K562 (cell line): ENCODE measurements at regions not wholly inside any gene's neighbourhood (a gene's known extent, or its start where the extent isn't known, plus 50 kb on each side); places are given as distances from the start of the nearest gene placed in this dataset.

Experiments used
- ATAC-seq: fragments of 200-7000 bp; cut with Tn5 transposase; 3 replicates; pipeline ENCODE4 v1.9.1; 2020; ENCODE audit warnings: moderate library complexity
- BruUV-seq: library from RNA; stranded (reverse); fragments of 400-500 nt; replicated peaks from 2 replicates; lab custom pipeline; 2021; lab: Mats Ljungman, UMichigan
- CTCF ChIA-PET: fragments of 300-600 bp; formaldehyde crosslinking; extraction: SDS; loops from one replicate; lab custom pipeline; 2021; ENCODE audit warnings: low intra/inter-chr PET ratio; lab: Yijun Ruan, JAX
- POLR2A ChIA-PET: fragments of 300-600, 350-650 bp; sonication (Branson Sonifier 250); formaldehyde crosslinking; extraction: SDS; loops from one replicate; lab custom pipeline; 2021; ENCODE audit warnings: antibody characterized with exemption, inconsistent platforms; lab: Yijun Ruan, JAX
- DNase-seq, 4 experiments: peaks; one replicate each; pipeline versions ENCODE4 v3.0.0 to v3.0.0-alpha.2; 2011 to 2018; ENCODE audit warnings: low spot score in 3 of 4, mixed read lengths in 3 of 4; ENCODE audit errors: extremely low read depth in 1 of 4
- FAIRE-seq: peaks from 2 replicates; lab custom pipeline; 2011; peaks lifted over from hg19 to GRCh38; lab: Jason Lieb, UNC
- H2AFZ ChIP-seq: 2 replicates; pipeline ENCODE4 v1.6.0; 2011; ENCODE audit warnings: low read depth, low read length, control low read depth, inconsistent platforms
- H3K27ac ChIP-seq: fragments of 200-600 bp; 3 replicates; pipeline ENCODE4 v1.8.0; 2011; ENCODE audit warnings: low read depth, mild to moderate bottlenecking, control low read depth, inconsistent platforms, low read length, moderate library complexity, mixed read lengths; ENCODE audit errors: extremely low read depth
- H3K27me3 ChIP-seq, 2 experiments: fragments of 300-600 bp in 1 of 2; 2 replicates in 1 of 2; 3 replicates in 1 of 2; pipeline versions ENCODE4 v1.6.0 to v1.8.0; 2011; ENCODE audit warnings: inconsistent platforms in 2 of 2, low read length in 2 of 2, mild to moderate bottlenecking in 1 of 2, mixed read lengths in 1 of 2, moderate library complexity in 1 of 2; ENCODE audit not compliant: control insufficient read depth in 2 of 2, insufficient read depth in 2 of 2
- H3K36me3 ChIP-seq: fragments of 300-600 bp; 3 replicates; pipeline ENCODE4 v1.8.0; 2011; ENCODE audit warnings: mild to moderate bottlenecking, low read length, inconsistent platforms; ENCODE audit not compliant: control insufficient read depth, insufficient read depth
- H3K4me1 ChIP-seq, 2 experiments: fragments of 200-600 bp in 1 of 2; replicated peaks in 1 of 2; 2 replicates in 1 of 2; 3 replicates in 1 of 2; pipeline versions ENCODE4 v1.5.1 to v1.8.0; 2011; ENCODE audit warnings: inconsistent platforms in 2 of 2, low read length in 2 of 2, mild to moderate bottlenecking in 1 of 2, mixed read lengths in 1 of 2, moderate library complexity in 1 of 2; ENCODE audit not compliant: control insufficient read depth in 2 of 2, insufficient read depth in 2 of 2
- H3K4me2 ChIP-seq: 2 replicates; pipeline ENCODE4 v1.6.1; 2011; ENCODE audit warnings: low read length, control low read depth, inconsistent platforms, mixed read lengths; ENCODE audit not compliant: insufficient read depth
- H3K4me3 ChIP-seq: fragments of 200-600 bp; sonication (generic), shearing (Covaris generic); 2 replicates; pipeline ENCODE4 v1.5.1; 2016; ENCODE audit warnings: control low read depth, inconsistent platforms
- H3K79me2 ChIP-seq: fragments of 200-600 bp; 3 replicates; pipeline ENCODE4 v1.8.0; 2011; ENCODE audit warnings: low read length, inconsistent platforms; ENCODE audit not compliant: control insufficient read depth, insufficient read depth
- H3K9ac ChIP-seq, 2 experiments: 2 replicates each; pipeline versions ENCODE4 v1.6.0 to v1.6.1; 2011; ENCODE audit warnings: low read depth in 2 of 2, low read length in 2 of 2, control low read depth in 1 of 2, inconsistent platforms in 1 of 2, mild to moderate bottlenecking in 1 of 2, mixed read lengths in 1 of 2; ENCODE audit not compliant: insufficient read depth in 1 of 2
- H3K9me1 ChIP-seq: one replicate; pipeline ENCODE4 v1.6.0; 2011; ENCODE audit warnings: inconsistent platforms, mild to moderate bottlenecking, low read length, moderate library complexity; ENCODE audit not compliant: control insufficient read depth, insufficient read depth
- H3K9me3 ChIP-seq: replicated peaks from 2 replicates; pipeline ENCODE4 v1.5.1; 2011; ENCODE audit warnings: low read depth, low read length, inconsistent platforms; ENCODE audit not compliant: control insufficient read depth, insufficient read depth
- H4K20me1 ChIP-seq: replicated peaks from 2 replicates; pipeline ENCODE4 v1.6.1; 2011; ENCODE audit warnings: low read length, inconsistent platforms, mixed read lengths; ENCODE audit not compliant: control insufficient read depth, insufficient read depth
- CREM ChIP-seq: IDR thresholded peaks from 2 replicates; pipeline ENCODE4 v1.6.1; 2014; ENCODE audit warnings: antibody characterized with exemption, low read depth
- HNRNPL ChIP-seq: fragments of 200-400 bp; formaldehyde crosslinking; IDR thresholded peaks from 2 replicates; pipeline ENCODE4 v1.6.1; 2017; ENCODE audit warnings: low read depth, mild to moderate bottlenecking, low read length
- MEF2A ChIP-seq: IDR thresholded peaks from 2 replicates; pipeline ENCODE4 v1.6.1; 2011; ENCODE audit warnings: low read depth, mild to moderate bottlenecking, low read length, moderate library complexity; ENCODE audit not compliant: control insufficient read depth
- POLR2G ChIP-seq: fragments of 200-400 bp; formaldehyde crosslinking; IDR thresholded peaks from 2 replicates; pipeline ENCODE4 v1.6.1; 2017; ENCODE audit warnings: low read depth, mild to moderate bottlenecking, antibody characterized with exemption, low read length, moderate library complexity
- PRMT5 ChIP-seq: sonication (generic); formaldehyde crosslinking; IDR thresholded peaks from 2 replicates; pipeline ENCODE4 v1.5.0; 2020; ENCODE audit warnings: missing genetic modification reagents
- RBFOX2 ChIP-seq: fragments of 200-400 bp; formaldehyde crosslinking; IDR thresholded peaks from 2 replicates; pipeline ENCODE4 v1.6.1; 2017; ENCODE audit warnings: low read depth, mild to moderate bottlenecking, low read length, moderate library complexity
- RBM22 ChIP-seq: fragments of 200-400 bp; formaldehyde crosslinking; IDR thresholded peaks from 2 replicates; pipeline ENCODE4 v1.6.1; 2018; ENCODE audit warnings: low read length, low read depth; ENCODE audit not compliant: poor library complexity, severe bottlenecking
- RNF2 ChIP-seq: sonication (generic); IDR thresholded peaks from 2 replicates; pipeline ENCODE4 v1.6.1; 2016
- TEAD4 ChIP-seq, 2 experiments: sonication (generic) in 1 of 2; formaldehyde crosslinking in 1 of 2; IDR thresholded peaks; 2 replicates each; pipeline versions ENCODE4 v1.6.1 to v1.8.0; 2012 to 2022; ENCODE audit warnings: borderline replicate concordance in 1 of 2, inconsistent platforms in 1 of 2, low read length in 1 of 2, mild to moderate bottlenecking in 1 of 2, missing genetic modification reagents in 1 of 2
- ZBTB33 ChIP-seq: sonication (generic); formaldehyde crosslinking; IDR thresholded peaks from 2 replicates; pipeline ENCODE4 v1.8.1; 2023; ENCODE audit warnings: mild to moderate bottlenecking, missing genetic modification reagents
- ZNF584 ChIP-seq: fragments of 200-800 bp; sonication (Bioruptor generic); IDR thresholded peaks from 2 replicates; pipeline ENCODE4 v1.6.1; 2016; ENCODE audit warnings: low read depth, mild to moderate bottlenecking, missing genetic modification characterization, missing compliant biosample characterization
- WGBS: fragments of 100-300 bp; shearing (Covaris generic); methylation state at CpG from one replicate; pipeline ENCODE4 v1.1.6; 2016; ENCODE audit warnings: low coverage, mixed read lengths; ENCODE audit not compliant: insufficient coverage; ENCODE audit errors: missing lambda C conversion rate; 5-methylcytosine and 5-hydroxymethylcytosine counted together
- in situ Hi-C: fragments of 300-500 bp; cut with MboI; formaldehyde crosslinking; loops from 4 replicates; pipeline ENCODE4 v1.15.0; 2018; ENCODE audit warnings: inconsistent platforms, mixed read lengths
- intact Hi-C: fragments of 100-400 bp; cut with micrococcal nuclease; formaldehyde crosslinking; loops from 2 replicates; pipeline ENCODE4 v1.14.2; 2022

GRCh38 chr6:26246553-26246952 lies 118.4 kb upstream of the BTN3A2 start:
- DNase-seq (no peak), ATAC-seq (no peak), FAIRE-seq (no peak)
- no peak overlapping the region for H3K9ac ChIP-seq
- no peaks in the 10 kb centered on the region for H3K27me3 ChIP-seq
- TF ChIP-seq ZNF584 (CRISPR knock-in tag) (no peak), CREM (no peak), POLR2G (0 out of 2 replicates have a peak, but pooled peaks have one; percentile 24), PRMT5 (CRISPR knock-in tag) (no peak), ZBTB33 (CRISPR knock-in tag) (peak; percentile 91), MEF2A (no peak), RBM22 (no peak), TEAD4 (IDR thresholded peaks at IDR 0.05; ENCODE audit: low read length) (no peak), TEAD4 (CRISPR knock-in tag; IDR thresholded peaks at IDR 0.05; ENCODE audit: borderline replicate concordance) (no peak), RNF2 (no peak), HNRNPL (no peak), RBFOX2 (no peak)
- TF ChIP-seq, all 486 proteins: peak for 2
- intact Hi-C loops (no loop called here), in situ Hi-C loops (no loop called here)
- Histone ChIP-seq H3K4me1 (peaks cover 0 to 9% of the 10 kb centered on the region in 2 experiments; a peak in 3 of 5 replicates), H3K27ac (no peak overlapping the region), H3K9me3 (no peaks in the 10 kb centered on the region; the same call in 1 of the 2 replicates), H3K79me2 (peaks cover 15% of the 10 kb centered on the region), H3K9me1 (no peaks in the 10 kb centered on the region), H3K36me3 (no peaks in the 10 kb centered on the region), H4K20me1 (no peaks in the 10 kb centered on the region), H2AFZ (no peak overlapping the region), H3K4me3 (no peak overlapping the region), H3K4me2 (no peak overlapping the region)
- no TSS peak for BruUV-seq
- 92% methylated on average over 28 of the region's 28 CpGs for whole genome bisulfite sequencing
- CTCF ChIA-PET, result no interaction called here
- POLR2A ChIA-PET, result interaction anchor here (1.1 to 6.7 kb wide), 2 partner anchors 12 to 49 kb away, joined by 3 to 112 read pairs; a partner anchor contains a TSS
